MM.1S (cell line): ENCODE measurements at regions not wholly inside any gene's neighbourhood (a gene's known extent, or its start where the extent isn't known, plus 50 kb on each side); places are given as distances from the start of the nearest gene placed in this dataset.

Experiments
- DNase-seq: peaks from one replicate; pipeline ENCODE4 v3.0.0-alpha.2; 2015
- H2AFZ ChIP-seq: fragments of 300-600 bp; sonication (generic); 2 replicates; pipeline ENCODE4 v1.6.0; 2016; ENCODE audit warnings: antibody characterized with exemption, low read length
- H3F3A ChIP-seq: fragments of 300-600 bp; sonication (generic); 2 replicates; pipeline ENCODE4 v1.6.1; 2016; ENCODE audit warnings: mild to moderate bottlenecking, antibody characterized with exemption, low read length, moderate library complexity, mixed read lengths; ENCODE audit not compliant: insufficient read depth
- H3K27ac ChIP-seq: fragments of 300-600 bp; sonication (generic); 2 replicates; pipeline ENCODE4 v1.5.1; 2016; ENCODE audit warnings: mild to moderate bottlenecking, low read length
- H3K27me3 ChIP-seq: fragments of 300-600 bp; sonication (generic); replicated peaks from 2 replicates; pipeline ENCODE4 v1.6.0; 2016; ENCODE audit warnings: low read length; ENCODE audit not compliant: insufficient read depth
- H3K36me3 ChIP-seq: fragments of 300-600 bp; sonication (generic); replicated peaks from 2 replicates; pipeline ENCODE4 v1.6.1; 2016; ENCODE audit warnings: mild to moderate bottlenecking, low read length, mixed read lengths; ENCODE audit not compliant: insufficient read depth
- H3K4me1 ChIP-seq: fragments of 300-600 bp; sonication (generic); 2 replicates; pipeline ENCODE4 v1.6.1; 2016; ENCODE audit warnings: low read length, mixed read lengths
- H3K4me2 ChIP-seq: fragments of 300-600 bp; sonication (generic); 2 replicates; pipeline ENCODE4 v1.6.0; 2016; ENCODE audit warnings: low read depth, low read length
- H3K4me3 ChIP-seq: fragments of 300-600 bp; sonication (generic); 2 replicates; pipeline ENCODE4 v1.5.1; 2016; ENCODE audit warnings: low read length, mixed read lengths
- H3K79me2 ChIP-seq: fragments of 300-600 bp; sonication (generic); 2 replicates; pipeline ENCODE4 v1.6.1; 2016; ENCODE audit warnings: mixed run types, low read length, mixed read lengths
- H3K9ac ChIP-seq: fragments of 300-600 bp; sonication (generic); 2 replicates; pipeline ENCODE4 v1.6.1; 2016; ENCODE audit warnings: low read length, mixed read lengths
- H3K9me2 ChIP-seq: fragments of 300-600 bp; sonication (generic); replicated peaks from 2 replicates; pipeline ENCODE4 v1.6.1; 2016; ENCODE audit warnings: mild to moderate bottlenecking, low read length, mixed read lengths; ENCODE audit not compliant: insufficient read depth
- H3K9me3 ChIP-seq: fragments of 300-600 bp; sonication (generic); replicated peaks from 2 replicates; pipeline ENCODE4 v1.6.1; 2016; ENCODE audit warnings: mild to moderate bottlenecking, low read length, mixed read lengths; ENCODE audit not compliant: insufficient read depth
- H4K20me1 ChIP-seq: fragments of 300-600 bp; sonication (generic); 2 replicates; pipeline ENCODE4 v1.6.1; 2016; ENCODE audit warnings: mild to moderate bottlenecking, low read length, moderate library complexity, mixed read lengths; ENCODE audit not compliant: insufficient read depth
- CTCF ChIP-seq: fragments of 300-600 bp; sonication (generic); IDR thresholded peaks from 2 replicates; pipeline ENCODE4 v1.5.1; 2016; ENCODE audit warnings: antibody characterized with exemption, low read length, mixed read lengths
- EZH2 ChIP-seq: fragments of 300-600 bp; sonication (generic); optimal IDR thresholded peaks from 2 replicates; pipeline ENCODE3; 2017; ENCODE audit warnings: low read depth, mild to moderate bottlenecking, antibody characterized with exemption, low read length, mixed read lengths
- EZH2phosphoT487 ChIP-seq: fragments of 300-600 bp; sonication (generic); IDR thresholded peaks from 2 replicates; pipeline ENCODE4 v1.6.1; 2018; ENCODE audit warnings: antibody characterized with exemption, low read length

DNA sequence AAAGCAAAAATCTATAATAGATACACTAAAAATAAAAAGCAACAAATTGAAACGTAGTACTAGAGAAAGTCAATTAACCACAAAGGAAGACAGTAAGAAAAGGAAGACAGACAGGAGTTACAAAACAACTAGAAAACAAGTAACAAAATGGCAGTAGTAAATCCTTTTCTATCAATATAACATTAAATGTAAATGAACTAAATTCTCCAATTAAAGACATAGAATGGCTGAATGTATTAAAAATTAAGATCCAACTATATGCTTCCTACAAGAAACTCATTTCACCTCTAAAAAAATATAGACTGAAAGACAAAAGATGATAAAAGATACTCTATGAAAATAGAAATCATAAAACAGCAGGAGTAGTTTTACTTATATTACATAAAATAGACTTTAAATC, 79.1 kb downstream of the CTH start:
- Histone ChIP-seq H3K9me2 (no peaks in the 10 kb centered on the region), H3K4me1 (no peaks in the 10 kb centered on the region), H3K27me3 (no peaks in the 10 kb centered on the region), H3K36me3 (no peaks in the 10 kb centered on the region), H3K9me3 (no peaks in the 10 kb centered on the region), H3K4me3 (no peak overlapping the region), H3K27ac (no peak overlapping the region), H3K4me2 (no peak overlapping the region), H3F3A (no peaks in the 10 kb centered on the region), H3K9ac (no peak overlapping the region), H2AFZ (no peak overlapping the region), H4K20me1 (no peaks in the 10 kb centered on the region), H3K79me2 (no peaks in the 10 kb centered on the region)
- TF ChIP-seq EZH2phosphoT487 (no peak), CTCF (no peak), EZH2 (no peak)
- no peak for DNase-seq

GRCh38 chr1:70495370-70495769, 84.3 kb downstream of the CTH start:
- Histone ChIP-seq H4K20me1 (no peaks in the 10 kb centered on the region), H3F3A (no peaks in the 10 kb centered on the region), H3K4me1 (no peaks in the 10 kb centered on the region), H3K9me2 (no peaks in the 10 kb centered on the region), H3K79me2 (no peaks in the 10 kb centered on the region), H3K4me2 (no peak overlapping the region), H3K36me3 (no peaks in the 10 kb centered on the region), H3K9ac (no peak overlapping the region), H3K9me3 (no peaks in the 10 kb centered on the region), H2AFZ (no peak overlapping the region), H3K27ac (no peak overlapping the region), H3K27me3 (no peaks in the 10 kb centered on the region), H3K4me3 (no peak overlapping the region)
- TF ChIP-seq EZH2 (no peak), EZH2phosphoT487 (no peak), CTCF (no peak)
- no peak for DNase-seq

DNA sequence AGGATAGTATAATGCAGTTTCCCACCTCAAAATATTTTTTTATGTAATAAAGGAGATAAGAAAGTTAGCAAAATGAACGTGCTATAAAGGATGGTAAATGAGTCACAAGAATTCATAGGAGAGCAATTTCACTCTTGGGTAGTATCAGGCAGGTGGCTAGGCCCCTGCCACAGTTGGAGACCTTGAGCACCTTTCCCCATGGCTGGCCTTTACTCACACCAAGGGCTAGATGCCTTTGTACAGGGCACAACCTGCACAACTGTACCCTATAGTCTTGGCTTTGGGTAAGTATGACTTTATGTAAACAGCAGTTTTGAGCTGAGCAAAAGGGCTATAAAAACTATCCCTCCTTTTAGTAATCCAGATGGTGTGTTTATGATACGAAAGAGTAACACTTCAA, 85.1 kb downstream of the CTH start:
- H3K9me2 ChIP-seq: no peaks in the 10 kb centered on the region
- H2AFZ ChIP-seq: no peak overlapping the region
- H3K79me2 ChIP-seq: no peaks in the 10 kb centered on the region
- no peaks in the 10 kb centered on the region for H3K9me3 ChIP-seq
- H3K4me2 ChIP-seq: no peak overlapping the region
- H3K27ac ChIP-seq: no peak overlapping the region
- no peak for DNase-seq
- no peak overlapping the region for H3K9ac ChIP-seq
- no peaks in the 10 kb centered on the region for H3K36me3 ChIP-seq
- H3K4me1 ChIP-seq: no peaks in the 10 kb centered on the region
- no peaks in the 10 kb centered on the region for H3F3A ChIP-seq
- no peaks in the 10 kb centered on the region for H4K20me1 ChIP-seq
- no peaks in the 10 kb centered on the region for H3K27me3 ChIP-seq
- TF ChIP-seq EZH2phosphoT487: no peak
- no peak for TF ChIP-seq CTCF
- no peak for TF ChIP-seq EZH2
- H3K4me3 ChIP-seq: no peak overlapping the region

DNA sequence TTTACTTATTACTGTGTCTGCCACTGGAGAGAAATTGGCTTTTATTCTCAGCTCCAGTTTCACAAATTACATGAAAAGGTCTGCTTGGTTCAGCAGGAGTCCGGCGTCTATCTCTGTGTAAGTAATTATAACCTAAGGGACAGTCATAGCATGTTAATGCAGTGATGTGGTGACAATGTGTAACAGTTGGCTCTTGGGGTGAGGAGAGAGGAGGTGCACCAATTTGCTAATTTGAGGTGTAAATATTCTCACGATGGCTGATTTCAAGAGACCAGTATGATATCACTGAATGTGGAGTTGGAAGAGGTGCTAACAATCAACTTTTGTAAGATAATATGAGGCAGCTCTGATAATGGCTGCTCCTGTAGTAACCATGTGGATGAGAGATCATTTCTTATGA, 86.1 kb downstream of the CTH start:
- Histone ChIP-seq H2AFZ (no peak overlapping the region), H3K27ac (no peak overlapping the region), H4K20me1 (no peaks in the 10 kb centered on the region), H3K79me2 (no peaks in the 10 kb centered on the region), H3F3A (no peaks in the 10 kb centered on the region), H3K9ac (no peak overlapping the region), H3K9me3 (no peaks in the 10 kb centered on the region), H3K4me3 (no peak overlapping the region), H3K4me1 (no peaks in the 10 kb centered on the region), H3K36me3 (no peaks in the 10 kb centered on the region), H3K9me2 (no peaks in the 10 kb centered on the region), H3K4me2 (no peak overlapping the region), H3K27me3 (no peaks in the 10 kb centered on the region)
- TF ChIP-seq EZH2: no peak
- no peak for DNase-seq
